Uterus (tissue), 3 donors: ENCODE measurements at regions not wholly inside any gene's neighbourhood (a gene's known extent, or its start where the extent isn't known, plus 50 kb on each side); places are given as distances from the start of the nearest gene placed in this dataset.
"Not testable (repeated sequence)": the region's sequence is repeated elsewhere in the genome, so short reads cannot be mapped to it uniquely, and the experiment has no call there.

Experiments used
- DNase-seq, 2 donors: peaks; one replicate each; pipeline ENCODE4 v3.0.0-alpha.2; 2019 to 2020
- H3K27ac ChIP-seq, 2 donors: fragments of 200-600 bp; sonication (generic); 1 replicate in 1 of 2; 2 replicates in 1 of 2; pipeline ENCODE4 v1.5.1; 2016 to 2018
- H3K27me3 ChIP-seq, 2 donors: fragments of 200-600 bp; sonication (generic); one replicate each; pipeline ENCODE4 v1.5.1; 2018 to 2019; ENCODE audit warnings: control low read depth in 1 of 2
- H3K36me3 ChIP-seq, 2 donors: fragments of 200-600 bp; sonication (generic); one replicate each; pipeline ENCODE4 v1.5.1; 2019; ENCODE audit warnings: control low read depth in 1 of 2
- H3K4me1 ChIP-seq, 2 donors: fragments of 200-600 bp; sonication (generic); one replicate each; pipeline ENCODE4 v1.5.1; 2018 to 2019; ENCODE audit warnings: control low read depth in 1 of 2
- H3K4me3 ChIP-seq, 2 donors: fragments of 200-600 bp; sonication (generic); 1 replicate in 1 of 2; 2 replicates in 1 of 2; pipeline ENCODE4 v1.5.1; 2018 to 2019; ENCODE audit warnings: mild to moderate bottlenecking in 1 of 2
- H3K9me3 ChIP-seq, 2 donors: fragments of 200-600 bp; sonication (generic); one replicate each; pipeline ENCODE4 v1.5.1; 2019; ENCODE audit warnings: control low read depth in 1 of 2
- CTCF ChIP-seq, 4 experiments: fragments of 200-600 bp in 2 of 4; fragments of 450-650 bp in 2 of 4; sonication (generic) in 2 of 4; IDR thresholded peaks; one replicate each; pipeline ENCODE4 v1.5.1; 2016 to 2019; ENCODE audit warnings: antibody characterized with exemption in 4 of 4, mild to moderate bottlenecking in 2 of 4, moderate library complexity in 1 of 4
- POLR2A ChIP-seq, 2 donors: fragments of 450-650 bp; IDR thresholded peaks; one replicate each; pipeline ENCODE4 v1.6.1; 2016; ENCODE audit warnings: antibody characterized with exemption in 2 of 2, mild to moderate bottlenecking in 1 of 2, moderate library complexity in 1 of 2
- intact Hi-C: fragments of 100-400 bp; cut with DNase I; formaldehyde crosslinking; loops from one replicate; pipeline ENCODE4 v1.15.1; 2023; ENCODE audit warnings: low total_unique reads
- donor health status: DM: yes; HTN: yes; CAD: no.

- H3K4me3 ChIP-seq, result no peak overlapping the region
- no peaks in the 10 kb centered on the region for H3K36me3 ChIP-seq
- no peak overlapping the region for H3K27ac ChIP-seq
- no peak for TF ChIP-seq CTCF (IDR thresholded peaks at IDR 0.05)
- no peak for TF ChIP-seq POLR2A (IDR thresholded peaks at IDR 0.05)
- H3K27me3 ChIP-seq, result no peaks in the 10 kb centered on the region
- H3K4me1 ChIP-seq, result no peaks in the 10 kb centered on the region
- no peak for DNase-seq
- intact Hi-C loops, result no loop called here
- H3K9me3 ChIP-seq, result no peaks in the 10 kb centered on the region
Observed at GRCh38 chr11:34783816-34784317, 132.3 kb downstream of the APIP start.

GRCh38 chr11:34781826-34782225 is 134.4 kb downstream of the APIP start:
- H3K27ac ChIP-seq, intact Hi-C loops, H3K9me3 ChIP-seq, DNase-seq, H3K36me3 ChIP-seq, H3K27me3 ChIP-seq, H3K4me3 ChIP-seq, H3K4me1 ChIP-seq: not testable (repeated sequence)

- Histone ChIP-seq H3K4me3 (no peak overlapping the region), H3K9me3 (no peaks in the 10 kb centered on the region), H3K36me3 (no peaks in the 10 kb centered on the region), H3K27ac (no peak overlapping the region), H3K4me1 (no peaks in the 10 kb centered on the region), H3K27me3 (no peaks in the 10 kb centered on the region)
- no peak for TF ChIP-seq POLR2A (IDR thresholded peaks at IDR 0.05)
- no peak for TF ChIP-seq CTCF (IDR thresholded peaks at IDR 0.05)
- DNase-seq, result no peak
- intact Hi-C loops, result no loop called here
Observed at GRCh38 chr11:34775417-34775888, 140.7 kb downstream of the APIP start.

- Histone ChIP-seq H3K27ac (no peak overlapping the region), H3K36me3 (no peaks in the 10 kb centered on the region), H3K9me3 (no peaks in the 10 kb centered on the region), H3K4me3 (no peak overlapping the region), H3K27me3 (no peaks in the 10 kb centered on the region), H3K4me1 (no peaks in the 10 kb centered on the region)
- intact Hi-C loops, result no loop called here
- TF ChIP-seq CTCF (IDR thresholded peaks at IDR 0.05), result no peak
- no peak for DNase-seq
Observed at GRCh38 chr11:34774604-34775003, 141.6 kb downstream of the APIP start.

- no peaks in the 10 kb centered on the region for H3K4me1 ChIP-seq
- no peak overlapping the region for H3K27ac ChIP-seq
- no peaks in the 10 kb centered on the region for H3K9me3 ChIP-seq
- no peak overlapping the region for H3K4me3 ChIP-seq
- no peak for DNase-seq
- no peak for TF ChIP-seq CTCF (IDR thresholded peaks at IDR 0.05)
- TF ChIP-seq POLR2A (IDR thresholded peaks at IDR 0.05), result no peak
- intact Hi-C loops, result no loop called here
- H3K27me3 ChIP-seq, result no peaks in the 10 kb centered on the region
- no peaks in the 10 kb centered on the region for H3K36me3 ChIP-seq
Observed at GRCh38 chr11:34773826-34774225, 142.4 kb downstream of the APIP start.

GRCh38 chr11:34773211-34773610 is 143.0 kb downstream of the APIP start:
- Histone ChIP-seq H3K27ac (no peak overlapping the region), H3K4me1 (no peaks in the 10 kb centered on the region), H3K36me3 (no peaks in the 10 kb centered on the region), H3K27me3 (no peaks in the 10 kb centered on the region), H3K9me3 (no peaks in the 10 kb centered on the region), H3K4me3 (no peak overlapping the region)
- intact Hi-C loops, result no loop called here
- DNase-seq, result no peak
- no peak for TF ChIP-seq POLR2A (IDR thresholded peaks at IDR 0.05)
- TF ChIP-seq CTCF (IDR thresholded peaks at IDR 0.05), result no peak
